GM12891 (cell line): ENCODE measurements at regions not wholly inside any gene's neighbourhood (a gene's known extent, or its start where the extent isn't known, plus 50 kb on each side); places are given as distances from the start of the nearest gene placed in this dataset.

Experiments
- POLR2A ChIP-seq: IDR thresholded peaks from 2 replicates; pipeline ENCODE4 v1.6.1; 2011; ENCODE audit warnings: low read depth, low read length, control low read depth
- POLR2AphosphoS5 ChIP-seq: IDR thresholded peaks from 2 replicates; pipeline ENCODE4 v1.6.1; 2011; ENCODE audit warnings: low read depth, low read length, control low read depth
- POU2F2 ChIP-seq: IDR thresholded peaks from 2 replicates; pipeline ENCODE4 v1.6.1; 2011; ENCODE audit warnings: low read depth, mild to moderate bottlenecking, control low read depth, low read length, moderate library complexity
- SPI1 ChIP-seq: IDR thresholded peaks from 2 replicates; pipeline ENCODE4 v1.6.1; 2011; ENCODE audit warnings: low read depth, low read length, control low read depth
- TAF1 ChIP-seq: IDR thresholded peaks from 2 replicates; pipeline ENCODE4 v1.6.1; 2011; ENCODE audit warnings: low read depth, low read length, control low read depth

DNA sequence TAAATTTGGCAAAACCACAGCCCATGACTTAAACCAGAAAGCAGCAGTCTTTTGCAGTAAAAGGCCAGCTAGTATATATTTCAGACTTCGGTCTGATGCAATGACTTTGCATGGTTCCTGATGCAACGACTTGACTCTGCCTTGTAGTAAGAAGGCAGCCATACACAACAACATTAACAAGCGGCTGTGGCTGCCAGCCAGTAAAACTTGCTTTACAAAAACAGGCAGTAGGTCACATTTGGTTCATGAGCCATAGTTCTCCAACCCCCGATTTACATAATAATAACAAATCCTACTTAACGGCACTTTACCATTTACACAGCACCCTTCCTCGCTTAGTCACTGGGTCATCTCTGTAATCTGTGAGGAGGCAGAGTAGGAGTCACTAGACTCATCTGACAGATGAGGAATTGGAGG lies 410.3 kb downstream of the LRATD1 start:
- TF ChIP-seq POLR2A (no peak), POLR2AphosphoS5 (no peak), TAF1 (no peak), SPI1 (no peak), POU2F2 (no peak)
